ENCODE measurements at regions not wholly inside any gene's neighbourhood (a gene's known extent, or its start where the extent isn't known, plus 50 kb on each side); places are given as distances from the start of the nearest gene placed in this dataset.

DNA sequence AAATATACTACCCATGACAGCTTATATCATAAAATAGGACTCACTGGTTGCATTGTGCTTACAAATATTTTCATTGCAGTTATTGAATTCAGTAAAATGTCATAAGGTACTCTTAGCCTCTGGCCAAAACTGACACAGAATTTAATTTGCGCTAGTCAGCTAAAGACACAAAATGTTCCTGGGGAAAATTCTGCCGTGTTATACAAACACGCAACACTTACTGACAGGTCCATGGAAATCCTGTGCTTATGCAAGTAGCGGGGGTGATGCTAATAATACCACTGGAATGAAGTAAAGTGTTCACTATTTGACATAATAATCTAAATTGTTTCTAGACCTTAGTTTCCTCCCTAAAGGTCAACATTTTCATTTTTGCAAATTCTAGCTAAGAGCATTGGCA is 354.4 kb upstream of the RSPO3 start:
- no peaks in the 10 kb centered on the region for H3K4me1 ChIP-seq (replicated peaks; ENCODE audit: insufficient read depth)
- no peak for DNase-seq
- H3K36me3 ChIP-seq (ENCODE audit: low read depth): no peaks in the 10 kb centered on the region
- BruUV-seq (replicated peaks): no TSS peak
- H3K4me2 ChIP-seq: no peak overlapping the region
- H4K20me1 ChIP-seq (ENCODE audit: insufficient read depth): no peaks in the 10 kb centered on the region
- H3K9me3 ChIP-seq (ENCODE audit: insufficient read depth, low read depth): no peaks in the 10 kb centered on the region
- ChIA-PET CTCF (no interaction called here), POLR2A (ENCODE audit: unreplicated experiment) (no interaction called here)
- no peak overlapping the region for H2AFZ ChIP-seq
- H3K4me3 ChIP-seq: no peak overlapping the region
- no peaks in the 10 kb centered on the region; the same call in 1 of the 2 replicates for H3K9me2 ChIP-seq (ENCODE audit: insufficient read depth)
- no peaks in the 10 kb centered on the region for H3F3A ChIP-seq (ENCODE audit: insufficient read depth, low read depth)
- intact Hi-C loops (cut with micrococcal nuclease; ENCODE audit: unreplicated experiment): no loop called here
- TF ChIP-seq, protein P1, sequence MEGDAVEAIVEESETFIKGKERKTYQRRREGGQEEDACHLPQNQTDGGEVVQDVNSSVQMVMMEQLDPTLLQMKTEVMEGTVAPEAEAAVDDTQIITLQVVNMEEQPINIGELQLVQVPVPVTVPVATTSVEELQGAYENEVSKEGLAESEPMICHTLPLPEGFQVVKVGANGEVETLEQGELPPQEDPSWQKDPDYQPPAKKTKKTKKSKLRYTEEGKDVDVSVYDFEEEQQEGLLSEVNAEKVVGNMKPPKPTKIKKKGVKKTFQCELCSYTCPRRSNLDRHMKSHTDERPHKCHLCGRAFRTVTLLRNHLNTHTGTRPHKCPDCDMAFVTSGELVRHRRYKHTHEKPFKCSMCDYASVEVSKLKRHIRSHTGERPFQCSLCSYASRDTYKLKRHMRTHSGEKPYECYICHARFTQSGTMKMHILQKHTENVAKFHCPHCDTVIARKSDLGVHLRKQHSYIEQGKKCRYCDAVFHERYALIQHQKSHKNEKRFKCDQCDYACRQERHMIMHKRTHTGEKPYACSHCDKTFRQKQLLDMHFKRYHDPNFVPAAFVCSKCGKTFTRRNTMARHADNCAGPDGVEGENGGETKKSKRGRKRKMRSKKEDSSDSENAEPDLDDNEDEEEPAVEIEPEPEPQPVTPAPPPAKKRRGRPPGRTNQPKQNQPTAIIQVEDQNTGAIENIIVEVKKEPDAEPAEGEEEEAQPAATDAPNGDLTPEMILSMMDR (conservative IDR thresholded peaks at IDR 0.05): no peak
- TF ChIP-seq EZH2 (IDR thresholded peaks at IDR 0.05; ENCODE audit: low read depth): no peak
- no peaks in the 10 kb centered on the region for H3K79me2 ChIP-seq (ENCODE audit: low read depth)
- no peak overlapping the region for H3K27ac ChIP-seq
- H3K27me3 ChIP-seq (ENCODE audit: insufficient read depth, low read depth): no peaks in the 10 kb centered on the region

DNA sequence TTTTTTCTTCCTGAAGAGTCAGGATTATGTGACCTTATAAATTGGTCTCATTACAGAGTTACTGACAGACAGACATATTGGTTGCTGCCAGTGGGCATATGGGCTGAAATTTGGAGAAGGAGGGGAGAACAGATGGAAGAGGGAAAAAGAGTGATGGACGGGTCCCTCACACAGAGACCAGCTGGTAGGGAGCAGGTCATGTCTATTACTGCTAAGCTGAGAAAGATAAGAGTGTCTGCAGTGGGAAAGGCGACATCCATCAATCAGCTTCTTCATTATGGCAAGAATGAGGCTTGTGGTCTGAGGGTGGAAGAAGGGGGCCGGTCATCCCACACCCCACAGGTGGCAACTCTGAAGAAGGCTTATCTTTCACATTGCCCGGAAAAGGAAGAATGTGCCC is 353.8 kb upstream of the RSPO3 start:
- Histone ChIP-seq H3K36me3 (ENCODE audit: low read depth) (no peaks in the 10 kb centered on the region), H2AFZ (no peak overlapping the region), H4K20me1 (ENCODE audit: insufficient read depth) (no peaks in the 10 kb centered on the region), H3K4me2 (no peak overlapping the region), H3K9me3 (ENCODE audit: insufficient read depth, low read depth) (no peaks in the 10 kb centered on the region), H3K27ac (no peak overlapping the region), H3K4me3 (no peak overlapping the region), H3K27me3 (ENCODE audit: insufficient read depth, low read depth) (no peaks in the 10 kb centered on the region), H3K4me1 (replicated peaks; ENCODE audit: insufficient read depth) (no peaks in the 10 kb centered on the region), H3K79me2 (ENCODE audit: low read depth) (no peaks in the 10 kb centered on the region), H3K9me2 (ENCODE audit: insufficient read depth) (no peaks in the 10 kb centered on the region; the same call in 1 of the 2 replicates), H3F3A (ENCODE audit: insufficient read depth, low read depth) (no peaks in the 10 kb centered on the region)
- no TSS peak for BruUV-seq (replicated peaks)
- no peak for DNase-seq
- CTCF ChIA-PET: no interaction called here
- POLR2A ChIA-PET (ENCODE audit: unreplicated experiment): no interaction called here
- intact Hi-C loops (cut with micrococcal nuclease; ENCODE audit: unreplicated experiment): no loop called here
- no peak for TF ChIP-seq EZH2 (IDR thresholded peaks at IDR 0.05; ENCODE audit: low read depth)
- TF ChIP-seq, protein P1 (conservative IDR thresholded peaks at IDR 0.05): no peak

DNA sequence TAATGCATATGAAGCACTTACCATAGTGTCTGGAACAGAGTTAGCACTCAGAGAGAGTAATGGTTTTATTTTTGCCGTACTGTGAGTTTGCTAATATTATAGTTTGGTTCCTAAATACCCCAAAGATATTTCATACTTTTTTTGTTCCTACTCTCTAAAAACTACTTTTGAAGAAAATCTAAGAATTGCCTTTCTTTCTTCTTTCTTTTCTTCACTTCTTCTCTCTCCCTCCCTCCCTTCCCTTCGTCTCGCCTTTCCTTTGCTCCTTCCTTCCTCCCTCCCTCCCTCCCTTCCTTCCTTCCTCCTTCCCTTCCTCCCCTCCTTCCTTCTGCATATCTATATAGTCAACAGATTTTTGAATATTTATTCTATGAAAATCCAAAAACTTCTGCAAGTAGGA is 351.7 kb upstream of the RSPO3 start:
- Histone ChIP-seq H3K9me3 (ENCODE audit: insufficient read depth, low read depth) (no peaks in the 10 kb centered on the region), H4K20me1 (ENCODE audit: insufficient read depth) (no peaks in the 10 kb centered on the region), H3K4me1 (replicated peaks; ENCODE audit: insufficient read depth) (no peaks in the 10 kb centered on the region), H2AFZ (no peak overlapping the region), H3K36me3 (ENCODE audit: low read depth) (no peaks in the 10 kb centered on the region), H3K9me2 (ENCODE audit: insufficient read depth) (no peaks in the 10 kb centered on the region; the same call in 1 of the 2 replicates), H3F3A (ENCODE audit: insufficient read depth, low read depth) (no peaks in the 10 kb centered on the region), H3K79me2 (ENCODE audit: low read depth) (no peaks in the 10 kb centered on the region), H3K27ac (no peak overlapping the region), H3K27me3 (ENCODE audit: insufficient read depth, low read depth) (no peaks in the 10 kb centered on the region), H3K4me2 (no peak overlapping the region), H3K4me3 (no peak overlapping the region)
- CTCF ChIA-PET: no interaction called here
- no peak for TF ChIP-seq EZH2 (IDR thresholded peaks at IDR 0.05; ENCODE audit: low read depth)
- TF ChIP-seq, protein P1 (conservative IDR thresholded peaks at IDR 0.05): no peak
- intact Hi-C loops (cut with micrococcal nuclease; ENCODE audit: unreplicated experiment): no loop called here
- POLR2A ChIA-PET (ENCODE audit: unreplicated experiment): no interaction called here
- no TSS peak for BruUV-seq (replicated peaks)
- no peak for DNase-seq

Data from PC-9 (cell line).